ENCODE measurements at regions not wholly inside any gene's neighbourhood (a gene's known extent, or its start where the extent isn't known, plus 50 kb on each side); places are given as distances from the start of the nearest gene placed in this dataset.
A peak's percentile ranks its signal among the peaks of the same experiment; 100 is the strongest.

- no peak for DNase-seq
Measured at GRCh38 chr6:142500250-142500786, 198.5 kb downstream of the ADGRG6 start.

GRCh38 chr6:142501795-142502194 lies 200.0 kb downstream of the ADGRG6 start:
- DNase-seq: no peak

- DNase-seq: no peak
Measured at GRCh38 chr6:142507065-142507464, 205.3 kb downstream of the ADGRG6 start.

DNA sequence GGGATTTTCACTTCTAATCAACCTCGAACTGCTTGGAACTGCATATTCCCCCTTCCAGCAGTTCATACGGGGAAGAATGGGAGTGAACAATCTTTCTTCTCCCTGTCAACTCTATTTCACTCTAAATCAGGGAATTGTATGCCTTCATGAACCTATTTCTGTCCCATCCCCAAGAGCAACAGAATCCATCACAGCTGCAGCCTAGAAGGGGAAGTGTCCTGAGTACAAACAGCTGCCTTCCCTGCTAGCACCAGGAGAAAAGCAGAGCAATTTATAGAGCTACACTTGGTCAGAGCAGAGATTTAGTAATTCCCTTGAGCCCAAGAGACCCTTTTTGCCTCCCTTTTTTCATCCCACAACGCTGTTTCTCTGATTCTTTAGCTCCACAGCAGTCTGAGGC lies 208.4 kb downstream of the ADGRG6 start:
- DNase-seq: no peak

DNA sequence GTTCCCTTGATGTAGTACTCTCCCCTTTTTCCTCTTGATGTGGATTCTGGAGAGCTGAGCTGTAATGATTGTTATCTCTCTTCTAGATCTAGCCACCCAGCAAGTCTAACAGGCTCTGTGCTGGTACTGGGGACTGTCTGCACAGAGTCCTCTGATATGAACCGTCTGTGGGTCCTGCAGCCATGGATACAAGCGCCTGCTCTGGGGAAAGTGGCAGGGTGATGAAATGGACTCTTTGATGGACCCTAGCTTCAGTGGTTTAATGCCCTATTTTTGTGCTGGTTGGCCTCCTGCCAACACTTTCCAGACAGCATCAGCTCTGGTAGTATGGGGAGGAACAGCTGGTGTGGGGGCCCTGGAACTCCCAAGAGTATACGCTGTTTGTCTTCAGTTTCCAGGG lies 216.3 kb downstream of the ADGRG6 start:
- DNase-seq: no peak

- no peak for DNase-seq
Measured at GRCh38 chr6:142518761-142519160, 217.0 kb downstream of the ADGRG6 start.

GRCh38 chr6:142521791-142522190 lies 220.0 kb downstream of the ADGRG6 start:
- DNase-seq: no peak

GRCh38 chr6:142523515-142524375 lies 221.9 kb downstream of the ADGRG6 start:
- DNase-seq: no peak

- no peak for DNase-seq
Measured at GRCh38 chr6:142530566-142530965, 228.8 kb downstream of the ADGRG6 start.

DNA sequence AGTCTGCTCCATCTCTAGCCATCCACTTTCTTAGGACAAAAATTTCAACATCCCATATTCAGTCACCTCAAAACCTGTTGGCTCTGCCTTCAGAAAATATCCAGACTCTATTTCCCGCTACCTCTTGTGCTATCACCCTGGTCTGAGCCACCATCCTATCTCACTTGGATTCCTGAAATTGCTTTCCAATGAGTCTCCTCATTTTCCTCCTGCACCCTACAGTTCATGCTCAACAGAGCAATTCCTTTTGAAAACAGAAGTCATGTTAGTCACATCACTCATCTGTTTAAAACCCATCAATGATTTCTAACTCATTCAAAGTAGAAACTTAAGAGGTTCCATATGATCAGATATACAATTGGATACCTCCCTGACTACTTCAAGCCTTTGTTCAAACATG lies 229.9 kb downstream of the ADGRG6 start:
- DNase-seq: no peak

- DNase-seq: no peak
Measured at GRCh38 chr6:142534076-142534475, 232.3 kb downstream of the ADGRG6 start.

DNA sequence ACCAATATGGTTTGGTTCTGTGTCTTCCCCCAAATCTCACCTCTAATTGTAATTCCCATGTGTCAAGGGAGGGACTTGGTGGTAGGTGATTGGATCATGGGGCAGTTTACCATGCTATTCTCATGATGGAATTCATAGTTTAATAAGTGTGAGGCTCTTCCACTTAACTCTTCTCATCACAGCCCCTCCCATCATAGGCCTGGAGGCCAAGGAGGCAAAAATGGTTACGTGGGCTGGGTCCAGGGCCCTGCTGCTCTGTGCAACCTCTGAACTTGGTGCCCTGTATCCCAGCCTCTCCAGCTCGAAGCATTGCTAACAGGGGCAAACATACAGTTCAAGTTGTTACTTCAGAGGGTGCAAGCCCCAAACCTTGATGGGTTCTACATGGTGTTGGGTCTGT lies 232.7 kb downstream of the ADGRG6 start:
- no peak for DNase-seq

DNA sequence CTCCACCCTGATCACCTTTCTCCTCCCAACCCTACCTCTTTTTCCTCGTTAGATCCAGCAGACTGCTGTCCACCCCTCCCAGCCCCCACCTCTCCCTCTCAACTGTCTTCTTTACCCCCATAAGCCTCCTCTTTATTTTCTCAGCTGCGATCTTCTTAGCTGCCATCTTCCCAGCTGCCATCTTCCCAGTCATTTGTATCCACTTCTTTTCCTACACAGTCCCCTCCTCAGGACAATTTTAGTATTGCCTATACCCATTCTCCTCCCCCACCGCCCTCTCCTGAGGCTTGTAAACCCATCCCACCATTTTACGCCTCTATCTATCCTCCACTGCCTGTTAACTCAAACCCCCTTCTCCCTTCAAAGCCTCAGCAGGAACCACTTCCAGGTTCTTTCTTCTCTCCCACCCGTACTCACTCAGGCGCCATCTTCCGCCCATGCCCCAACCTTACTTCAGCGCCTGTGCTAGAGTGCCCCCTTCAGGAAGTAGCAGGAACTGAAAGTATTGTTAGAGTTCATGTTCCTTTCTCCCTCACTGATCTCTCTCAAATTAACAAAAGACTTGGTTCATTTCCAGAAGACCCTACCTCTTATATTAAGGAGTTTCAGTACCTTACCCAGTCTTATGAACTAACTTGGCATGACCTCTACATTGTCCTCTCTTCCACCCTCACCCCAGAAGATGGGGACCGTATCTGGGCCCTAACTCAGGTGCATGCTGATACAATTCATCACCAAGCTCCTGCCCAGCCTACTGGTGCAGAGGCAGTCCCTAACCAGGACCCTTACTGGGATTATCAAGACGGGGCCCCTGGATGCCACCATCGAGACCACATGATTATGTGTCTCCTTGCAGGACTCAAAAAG lies 236.0 kb downstream of the ADGRG6 start:
- DNase-seq: no peak

- DNase-seq: no peak
Measured at GRCh38 chr6:142542704-142543233, 241.0 kb downstream of the ADGRG6 start.

GRCh38 chr6:142543606-142544005 lies 241.8 kb downstream of the ADGRG6 start:
- DNase-seq: no peak

- no peak for DNase-seq
Measured at GRCh38 chr6:142544199-142544838, 242.5 kb downstream of the ADGRG6 start.

GRCh38 chr6:142545147-142545546 lies 243.3 kb downstream of the ADGRG6 start:
- DNase-seq: no peak

DNA sequence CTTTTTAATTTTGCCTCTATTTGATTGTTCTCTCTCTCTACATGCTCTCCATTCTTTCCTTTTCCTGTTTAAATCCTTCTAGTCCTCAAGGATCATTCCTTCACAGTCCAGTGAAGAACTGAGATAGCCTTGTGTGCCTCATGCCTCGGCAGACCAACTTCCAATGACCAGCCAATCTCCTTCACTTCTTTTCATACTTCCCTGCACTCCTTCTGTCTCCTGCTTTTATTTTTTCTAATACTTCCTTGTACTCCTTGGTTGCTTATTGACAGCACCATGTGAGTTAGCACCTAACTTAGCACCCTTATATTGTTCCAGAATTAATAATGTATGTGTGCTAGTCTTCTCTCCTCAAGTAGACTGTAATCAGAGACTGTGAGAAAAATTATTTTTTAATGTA lies 246.8 kb downstream of the ADGRG6 start:
- no peak for DNase-seq

GRCh38 chr6:142550310-142551063 lies 248.7 kb downstream of the ADGRG6 start:
- no peak for DNase-seq

DNA sequence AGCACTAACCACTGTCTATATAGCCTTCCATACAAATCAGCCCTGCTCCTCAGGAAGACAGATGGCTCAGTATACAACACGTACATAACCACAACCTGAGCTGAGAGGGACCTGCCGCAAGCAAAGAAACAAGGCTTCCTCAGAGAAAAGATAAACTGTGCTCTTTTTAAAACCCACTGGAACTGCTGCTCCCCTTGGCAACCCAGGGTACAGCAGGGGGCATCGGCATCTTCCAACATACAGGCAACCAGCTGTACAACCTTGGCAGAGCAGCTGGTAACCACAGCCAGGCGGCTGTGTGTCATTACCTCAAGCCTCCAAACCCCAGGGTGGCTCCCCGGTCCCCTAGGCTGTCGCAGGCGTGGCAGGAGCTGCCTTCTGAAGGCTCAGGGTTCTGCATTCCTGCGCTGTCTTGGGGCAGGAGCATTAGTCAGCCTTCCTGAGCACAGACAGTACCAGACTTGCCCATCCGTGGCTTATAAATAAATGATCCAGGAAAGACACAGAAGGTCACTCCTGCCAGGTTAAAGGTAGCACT lies 249.5 kb downstream of the ADGRG6 start:
- peak; percentile 30 for DNase-seq

GRCh38 chr6:142558786-142559185 lies 257.0 kb downstream of the ADGRG6 start:
- no peak for DNase-seq
